NCI-H526 (cell line): ENCODE measurements at regions not wholly inside any gene's neighbourhood (a gene's known extent, or its start where the extent isn't known, plus 50 kb on each side); places are given as distances from the start of the nearest gene placed in this dataset.
A peak's percentile ranks its signal among the peaks of the same experiment; 100 is the strongest.
"Not testable (repeated sequence)": the region's sequence is repeated elsewhere in the genome, so short reads cannot be mapped to it uniquely, and the experiment has no call there.

ENCODE experiments used
- DNase-seq, 2 experiments: peaks; one replicate each; lab custom pipeline; 2025; lab: John Stamatoyannopoulos, UW

GRCh38 chr3:16769525-16769924 is 115.2 kb upstream of the PLCL2 start:
- no peak for DNase-seq

DNA sequence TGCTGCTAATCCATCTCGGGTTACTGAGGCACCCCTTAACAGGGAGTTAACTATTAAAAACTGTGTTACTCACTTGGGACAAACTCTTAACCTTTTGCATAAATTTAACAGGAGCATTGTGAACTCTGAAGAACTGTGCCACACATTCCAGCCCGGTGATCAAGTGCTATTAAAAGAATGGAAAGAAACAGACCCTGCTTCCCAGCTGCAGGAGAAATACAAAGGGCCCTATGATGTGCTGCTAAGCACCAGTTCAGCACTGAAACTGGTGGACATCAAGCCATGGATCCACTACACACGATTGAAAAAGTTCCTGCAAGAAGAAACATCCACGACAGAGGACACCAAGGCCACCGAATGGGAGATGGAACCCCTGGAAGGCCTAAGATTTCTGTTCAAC is 114.7 kb upstream of the PLCL2 start:
- no peak for DNase-seq

DNA sequence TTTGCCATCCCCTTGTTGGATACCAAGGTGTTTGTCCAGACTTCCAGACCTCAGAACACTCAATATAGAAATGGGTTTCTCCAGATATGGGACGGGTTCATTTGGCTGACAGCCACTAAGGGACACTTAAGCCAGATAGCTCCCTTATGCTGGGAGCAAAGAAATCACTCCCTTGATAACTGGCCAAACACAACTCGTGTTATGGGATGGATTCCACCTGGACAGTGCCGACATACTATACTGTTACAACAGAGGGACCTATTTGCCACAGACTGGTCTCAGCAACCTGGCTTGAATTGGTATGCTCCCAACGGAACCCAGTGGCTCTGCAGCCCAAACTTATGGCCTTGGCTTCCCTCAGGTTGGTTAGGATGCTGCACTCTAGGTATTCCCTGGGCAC is 114.0 kb upstream of the PLCL2 start:
- no peak for DNase-seq

DNA sequence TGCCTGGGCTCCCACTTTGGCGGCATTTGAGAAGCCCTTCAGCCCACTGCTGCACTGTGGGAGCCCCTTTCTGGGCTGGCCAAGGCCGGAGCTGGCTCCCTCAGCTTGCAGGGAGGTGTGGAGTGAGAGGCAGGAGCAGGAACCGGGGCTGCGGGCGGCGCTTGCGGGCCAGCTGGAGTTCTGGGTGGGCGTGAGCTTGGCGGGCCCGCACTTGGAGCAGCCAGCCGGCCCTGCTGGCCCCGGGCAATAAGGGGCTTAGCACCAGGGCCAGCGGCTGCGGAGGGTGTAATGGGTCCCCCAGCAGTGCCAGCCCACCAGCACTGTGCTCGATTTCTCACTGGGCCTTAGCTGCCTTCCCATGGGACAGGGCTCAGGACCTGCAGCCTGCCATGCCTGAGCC is 111.2 kb upstream of the PLCL2 start:
- not testable (repeated sequence) for DNase-seq

DNA sequence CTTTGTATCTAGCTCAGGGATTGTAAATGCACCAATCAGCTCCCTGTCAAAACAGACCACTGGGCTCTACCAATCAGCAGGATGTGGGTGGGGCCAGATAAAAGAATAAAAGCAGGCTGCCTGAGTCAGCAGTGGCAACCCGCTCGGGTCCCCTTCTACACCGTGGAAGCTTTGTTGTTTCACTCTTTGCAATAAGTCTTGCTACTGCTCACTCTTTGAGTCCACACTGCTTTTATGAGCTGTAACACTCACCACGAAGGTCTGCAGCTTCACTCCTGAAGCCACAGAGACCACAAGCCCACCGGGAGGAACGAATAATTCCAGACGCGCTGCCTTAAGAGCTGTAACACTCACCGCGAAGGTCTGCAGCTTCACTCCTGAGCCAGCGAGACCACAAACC is 110.2 kb upstream of the PLCL2 start:
- DNase-seq: not testable (repeated sequence)

DNA sequence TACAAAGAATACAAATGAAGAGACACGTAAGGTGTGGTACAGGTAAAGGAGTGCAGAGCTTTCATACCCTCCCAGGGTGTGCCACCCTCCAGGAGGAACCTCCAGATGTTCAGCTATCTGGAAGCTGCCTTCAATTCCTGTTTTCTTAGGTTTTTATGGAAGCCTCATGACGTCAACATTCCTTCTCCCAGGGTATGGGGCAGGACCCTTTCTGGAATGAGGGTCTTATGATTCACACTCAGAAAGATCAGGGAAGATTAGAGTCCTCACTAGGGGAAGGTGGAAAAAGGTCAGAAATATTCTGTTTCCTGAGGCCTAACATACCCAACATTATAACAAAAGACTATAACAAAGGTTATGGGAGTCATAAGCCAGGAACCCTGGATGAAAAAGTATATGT is 99.8 kb upstream of the PLCL2 start:
- no peak for DNase-seq

- no peak for DNase-seq
These were observed 99.3 kb upstream of the PLCL2 start for GRCh38 chr3:16785465-16785864.

DNA sequence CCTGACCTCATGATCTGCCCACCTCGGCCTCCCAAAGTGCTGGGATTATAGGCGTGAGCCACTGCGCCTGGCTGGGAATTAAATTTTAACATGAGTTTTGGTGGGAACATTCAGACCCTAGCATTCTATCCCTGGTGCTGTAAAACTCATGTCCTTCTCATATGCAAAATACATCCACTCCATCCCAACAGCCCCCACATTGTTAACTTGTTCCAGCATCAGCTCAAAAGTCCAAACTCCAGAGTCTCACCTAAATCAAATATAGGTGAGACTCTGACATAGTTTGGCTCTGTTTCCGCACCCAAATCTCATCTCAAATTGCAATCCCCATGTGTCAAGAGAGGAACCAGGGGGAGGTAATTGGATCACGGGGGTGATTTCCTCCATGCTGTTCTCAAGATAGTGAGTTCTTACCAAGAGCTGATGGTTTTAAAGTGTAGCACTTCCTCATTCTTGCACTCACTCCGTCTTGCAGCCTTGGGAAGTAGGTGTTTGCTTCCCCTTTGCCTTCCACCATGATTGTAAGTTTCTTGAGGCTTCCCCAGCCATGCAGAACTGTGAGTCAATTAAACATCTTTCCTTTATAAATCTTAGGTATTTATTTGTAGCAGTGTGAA is 96.2 kb upstream of the PLCL2 start:
- no peak for DNase-seq

DNA sequence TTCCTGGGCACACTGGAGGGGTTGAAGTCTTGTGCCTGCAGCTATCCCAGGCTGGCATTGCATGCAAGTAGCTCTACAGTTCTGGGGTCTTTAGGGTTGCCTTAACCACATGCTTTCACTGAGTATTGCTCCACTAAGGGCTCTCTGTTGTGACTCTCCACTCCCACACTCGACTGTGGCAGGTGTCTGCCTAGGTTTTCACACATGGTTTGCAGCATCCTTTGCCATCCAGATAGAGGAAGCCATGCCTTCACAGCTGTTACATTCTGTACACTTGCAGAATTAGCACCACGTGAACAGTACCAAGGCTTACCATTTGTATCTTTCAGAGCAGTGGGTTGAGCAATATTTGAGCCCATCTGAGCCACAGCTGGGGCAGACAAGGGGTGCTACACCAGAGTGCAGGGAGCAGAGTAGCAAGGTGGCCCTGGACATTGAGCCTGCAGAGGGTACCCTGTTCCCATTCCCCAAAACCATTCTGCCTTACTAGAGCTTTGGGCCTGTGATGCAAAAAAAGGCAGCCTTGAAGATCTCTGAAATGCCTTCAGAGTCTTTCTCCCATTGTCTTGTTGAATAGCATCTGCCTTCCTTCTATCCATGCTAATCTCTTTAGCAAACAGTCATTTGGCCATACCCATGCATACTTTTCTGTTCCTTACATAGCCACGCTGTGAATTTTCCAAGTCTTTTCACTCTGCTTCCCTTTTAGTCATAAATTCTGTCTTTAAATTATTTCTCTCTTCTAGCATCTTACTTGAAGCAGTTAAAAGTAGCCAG is 95.2 kb upstream of the PLCL2 start:
- DNase-seq: no peak

DNA sequence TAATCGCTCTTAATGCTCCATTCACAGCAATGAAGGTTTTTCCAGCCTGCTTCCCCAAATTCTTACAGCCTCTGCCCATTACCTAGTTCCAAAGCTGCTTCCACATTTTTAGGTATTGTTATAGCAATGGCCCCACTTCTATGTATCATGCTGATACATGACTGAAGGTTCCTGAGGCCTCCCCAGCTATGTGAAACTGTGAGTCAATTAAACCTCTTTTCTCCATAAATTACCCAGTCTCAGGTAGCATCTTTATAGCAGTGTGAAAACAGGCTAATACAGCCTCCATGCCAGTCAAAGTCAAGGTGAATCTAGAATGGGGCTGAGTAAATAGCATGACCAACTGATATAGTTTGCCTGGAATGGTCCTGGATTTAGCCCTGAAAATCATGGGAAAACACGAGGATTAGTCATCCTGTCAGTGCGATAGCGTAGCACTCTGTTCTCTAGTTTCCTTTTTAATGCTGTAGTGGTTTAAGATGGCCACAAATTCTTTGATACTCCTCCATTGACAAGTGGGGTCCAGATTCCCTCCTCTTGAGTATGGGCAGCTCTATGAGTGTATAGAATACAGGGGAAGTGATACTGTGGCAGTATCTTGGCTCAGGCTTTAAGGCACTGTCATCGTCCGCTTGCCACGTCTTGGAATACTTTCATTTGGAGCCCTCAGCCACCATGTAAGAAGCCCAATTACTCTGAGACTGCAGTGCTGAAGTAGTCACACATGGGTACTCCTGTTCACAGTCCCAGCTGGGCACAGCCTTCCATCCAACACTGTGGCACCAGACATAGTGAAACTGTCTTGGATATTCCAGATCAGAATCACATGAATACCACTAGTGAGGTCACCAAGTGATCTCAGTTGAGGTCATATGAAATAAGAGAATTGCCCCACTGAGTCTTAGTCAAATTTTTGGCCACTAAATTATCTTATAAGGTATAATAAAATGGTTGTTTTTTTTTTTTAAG is 94.0 kb upstream of the PLCL2 start:
- DNase-seq: no peak

GRCh38 chr3:16793321-16793720 is 91.4 kb upstream of the PLCL2 start:
- no peak for DNase-seq

GRCh38 chr3:16794257-16794656 is 90.5 kb upstream of the PLCL2 start:
- DNase-seq: no peak

- DNase-seq: no peak
These were observed 89.2 kb upstream of the PLCL2 start for GRCh38 chr3:16795581-16795980.

DNA sequence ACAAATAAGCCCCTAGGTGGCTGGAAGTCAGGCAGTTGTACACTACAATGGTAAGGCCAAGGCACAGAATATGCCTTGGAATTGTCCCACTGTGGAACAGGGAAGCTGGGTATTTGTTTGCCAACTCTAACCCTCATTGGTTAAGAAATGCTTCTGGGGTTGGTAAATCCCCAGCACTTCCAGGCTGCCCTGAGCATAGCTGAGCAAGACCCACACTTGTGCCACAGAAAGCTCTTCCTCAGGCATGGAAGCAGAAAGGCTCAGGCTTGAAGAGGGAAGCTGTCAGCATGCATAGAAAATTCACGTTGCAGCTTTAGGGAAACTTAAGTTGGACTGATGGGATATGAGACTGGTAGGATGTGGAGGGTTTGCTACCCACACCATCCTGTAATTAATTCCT is 86.9 kb upstream of the PLCL2 start:
- no peak for DNase-seq

DNA sequence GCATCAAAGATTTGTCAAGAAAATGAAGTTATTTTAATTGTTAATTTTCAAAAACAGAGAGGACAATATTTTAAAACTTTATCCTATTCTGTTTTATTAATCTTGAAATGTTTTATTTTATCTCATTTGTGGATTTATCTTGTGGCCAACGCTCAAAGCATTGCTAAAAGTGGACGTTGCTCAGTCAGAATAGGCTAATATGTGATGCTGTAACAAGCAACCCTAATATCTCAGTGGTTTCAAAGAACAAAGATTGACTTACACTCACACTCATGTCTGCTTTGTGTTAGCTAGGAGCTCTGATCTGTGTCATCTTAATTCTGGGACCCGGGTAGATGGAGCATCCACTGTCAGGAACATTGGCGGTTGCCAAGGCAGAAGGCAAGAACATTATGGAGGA is 86.0 kb upstream of the PLCL2 start:
- DNase-seq: no peak

DNA sequence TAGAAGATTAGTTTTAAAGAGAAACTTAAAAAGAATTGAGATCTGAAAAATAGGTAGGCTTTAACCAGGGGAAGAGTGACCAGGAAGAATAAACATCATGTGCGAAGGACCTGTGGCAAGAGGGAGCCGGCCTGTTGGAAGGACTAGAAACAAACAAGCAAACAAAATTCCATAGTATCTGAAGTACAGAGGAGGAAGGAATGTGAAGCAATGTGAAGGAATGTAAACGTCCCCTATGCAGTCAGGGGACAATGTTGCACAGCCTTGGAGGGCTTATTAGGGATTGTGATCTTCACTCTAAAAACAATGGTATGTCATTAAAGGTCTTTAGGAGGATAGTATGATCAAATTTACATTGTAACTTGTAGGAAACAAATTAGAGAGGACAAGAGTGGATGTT is 84.4 kb upstream of the PLCL2 start:
- DNase-seq: no peak

DNA sequence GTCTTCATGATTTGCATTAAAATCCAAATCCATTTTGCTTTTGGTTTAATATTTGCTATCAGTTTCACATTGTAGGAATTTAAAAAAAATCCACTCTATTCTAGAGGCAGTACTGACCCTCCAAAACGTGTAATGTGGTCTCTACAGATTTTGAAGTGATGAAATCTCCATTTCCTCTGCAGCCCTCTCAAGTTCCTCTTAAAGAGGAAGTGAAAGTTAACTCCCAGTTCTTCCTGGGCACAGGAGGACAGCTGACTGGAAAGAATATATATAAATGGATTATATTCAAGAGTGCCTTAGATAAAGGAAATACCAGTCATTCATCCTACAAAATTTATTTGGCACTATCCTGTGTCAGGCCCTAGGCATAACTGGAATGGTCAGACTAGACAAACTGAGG is 83.5 kb upstream of the PLCL2 start:
- DNase-seq: no peak

- DNase-seq: peak in 1 of 2 experiments; percentile 27
These were observed 83.1 kb upstream of the PLCL2 start for GRCh38 chr3:16801698-16802097.

GRCh38 chr3:16802389-16802788 is 82.4 kb upstream of the PLCL2 start:
- peak in 1 of 2 experiments; percentile 47 for DNase-seq

DNA sequence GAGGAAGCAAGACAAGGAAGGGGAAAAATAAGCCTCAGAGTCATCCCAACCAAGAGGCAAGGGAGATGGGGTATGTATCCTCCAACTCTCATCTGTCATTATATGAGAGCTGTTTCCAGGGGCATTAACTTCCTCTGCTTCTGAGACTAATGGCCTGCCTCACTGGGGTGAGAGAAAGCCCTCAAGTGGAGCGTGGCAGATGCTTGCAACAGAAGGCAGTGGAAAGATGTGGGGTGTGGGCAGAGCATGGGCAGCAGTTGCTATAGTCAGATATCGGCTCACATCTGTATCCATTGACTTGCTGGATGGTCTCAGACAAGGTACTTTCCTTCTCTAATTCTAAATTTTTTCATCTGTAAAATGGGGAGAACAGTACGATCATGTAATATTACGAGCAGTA is 81.7 kb upstream of the PLCL2 start:
- no peak for DNase-seq

DNA sequence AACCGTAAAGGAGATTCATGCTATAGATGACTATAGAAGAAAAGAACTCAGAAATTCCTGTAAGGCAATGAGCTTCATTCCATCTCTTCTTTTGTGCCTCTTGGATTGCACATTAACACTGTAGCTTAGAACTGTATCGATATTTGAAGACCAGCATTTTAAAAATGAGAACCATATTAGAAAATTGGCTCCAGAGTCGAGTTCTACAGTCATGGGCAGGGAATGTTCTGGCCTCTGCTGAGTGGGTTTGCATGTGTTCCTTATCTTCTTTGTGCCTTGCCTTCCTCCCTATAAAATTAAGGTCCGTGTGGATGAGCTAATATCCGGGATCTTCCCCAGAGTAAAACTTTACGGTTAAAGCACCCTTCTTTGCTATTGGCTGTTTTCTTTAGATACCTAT is 77.4 kb upstream of the PLCL2 start:
- DNase-seq: no peak

- DNase-seq: no peak
These were observed 76.2 kb upstream of the PLCL2 start for GRCh38 chr3:16808393-16809107.
